Breast epithelium (tissue), 3 donors: ENCODE measurements at regions not wholly inside any gene's neighbourhood (a gene's known extent, or its start where the extent isn't known, plus 50 kb on each side); places are given as distances from the start of the nearest gene placed in this dataset.

Experiments used
- CTCF ChIP-seq, 3 donors: fragments of 450-650 bp; IDR thresholded peaks; one replicate each; pipeline ENCODE4 v1.5.1; 2016 to 2017; ENCODE audit warnings: antibody characterized with exemption in 3 of 3, mild to moderate bottlenecking in 3 of 3, moderate library complexity in 3 of 3
- POLR2A ChIP-seq: fragments of 450-650 bp; IDR thresholded peaks from one replicate; pipeline ENCODE4 v1.6.1; 2016; ENCODE audit warnings: antibody characterized with exemption, mild to moderate bottlenecking, moderate library complexity

- TF ChIP-seq CTCF (IDR thresholded peaks at IDR 0.05), result no peak
- no peak for TF ChIP-seq POLR2A
These were observed 177.8 kb upstream of the ZNF462 start for GRCh38 chr9:106684940-106685695.
